ENCODE measurements at regions not wholly inside any gene's neighbourhood (a gene's known extent, or its start where the extent isn't known, plus 50 kb on each side); places are given as distances from the start of the nearest gene placed in this dataset.

GRCh38 chr5:89936576-89936975 is 473.0 kb downstream of the CETN3 start:
- TF ChIP-seq, protein P1, sequence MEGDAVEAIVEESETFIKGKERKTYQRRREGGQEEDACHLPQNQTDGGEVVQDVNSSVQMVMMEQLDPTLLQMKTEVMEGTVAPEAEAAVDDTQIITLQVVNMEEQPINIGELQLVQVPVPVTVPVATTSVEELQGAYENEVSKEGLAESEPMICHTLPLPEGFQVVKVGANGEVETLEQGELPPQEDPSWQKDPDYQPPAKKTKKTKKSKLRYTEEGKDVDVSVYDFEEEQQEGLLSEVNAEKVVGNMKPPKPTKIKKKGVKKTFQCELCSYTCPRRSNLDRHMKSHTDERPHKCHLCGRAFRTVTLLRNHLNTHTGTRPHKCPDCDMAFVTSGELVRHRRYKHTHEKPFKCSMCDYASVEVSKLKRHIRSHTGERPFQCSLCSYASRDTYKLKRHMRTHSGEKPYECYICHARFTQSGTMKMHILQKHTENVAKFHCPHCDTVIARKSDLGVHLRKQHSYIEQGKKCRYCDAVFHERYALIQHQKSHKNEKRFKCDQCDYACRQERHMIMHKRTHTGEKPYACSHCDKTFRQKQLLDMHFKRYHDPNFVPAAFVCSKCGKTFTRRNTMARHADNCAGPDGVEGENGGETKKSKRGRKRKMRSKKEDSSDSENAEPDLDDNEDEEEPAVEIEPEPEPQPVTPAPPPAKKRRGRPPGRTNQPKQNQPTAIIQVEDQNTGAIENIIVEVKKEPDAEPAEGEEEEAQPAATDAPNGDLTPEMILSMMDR (IDR thresholded peaks at IDR 0.05; ENCODE audit: low read depth, low read length): no peak
- H3K4me3 ChIP-seq (ENCODE audit: low read depth, low read length): no peak overlapping the region

DNA sequence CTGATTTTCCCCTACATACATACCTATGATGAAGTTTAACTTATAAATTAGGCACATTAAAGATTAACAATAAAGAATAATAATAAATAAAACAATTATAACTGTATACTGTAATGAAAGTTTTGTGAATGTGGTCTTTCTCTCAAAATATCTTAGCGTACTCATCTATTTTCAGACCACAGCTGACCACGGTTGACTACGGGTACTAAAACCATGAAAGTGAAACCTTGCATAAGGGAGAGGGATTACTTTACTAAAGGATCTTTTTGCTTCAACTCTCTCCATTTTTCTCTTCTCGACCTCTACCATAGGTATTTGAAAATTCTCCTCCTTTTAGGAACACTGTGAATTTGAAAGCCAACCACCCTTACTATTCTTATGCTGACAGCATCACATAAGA is 475.5 kb downstream of the CETN3 start:
- H3K4me3 ChIP-seq (ENCODE audit: low read depth, low read length): no peak overlapping the region
- TF ChIP-seq, protein P1 (IDR thresholded peaks at IDR 0.05; ENCODE audit: low read depth, low read length): no peak

GRCh38 chr5:89932771-89933181 is 476.8 kb downstream of the CETN3 start:
- TF ChIP-seq, protein P1 (IDR thresholded peaks at IDR 0.05; ENCODE audit: low read depth, low read length): no peak
- H3K4me3 ChIP-seq (ENCODE audit: low read depth, low read length): no peak overlapping the region

DNA sequence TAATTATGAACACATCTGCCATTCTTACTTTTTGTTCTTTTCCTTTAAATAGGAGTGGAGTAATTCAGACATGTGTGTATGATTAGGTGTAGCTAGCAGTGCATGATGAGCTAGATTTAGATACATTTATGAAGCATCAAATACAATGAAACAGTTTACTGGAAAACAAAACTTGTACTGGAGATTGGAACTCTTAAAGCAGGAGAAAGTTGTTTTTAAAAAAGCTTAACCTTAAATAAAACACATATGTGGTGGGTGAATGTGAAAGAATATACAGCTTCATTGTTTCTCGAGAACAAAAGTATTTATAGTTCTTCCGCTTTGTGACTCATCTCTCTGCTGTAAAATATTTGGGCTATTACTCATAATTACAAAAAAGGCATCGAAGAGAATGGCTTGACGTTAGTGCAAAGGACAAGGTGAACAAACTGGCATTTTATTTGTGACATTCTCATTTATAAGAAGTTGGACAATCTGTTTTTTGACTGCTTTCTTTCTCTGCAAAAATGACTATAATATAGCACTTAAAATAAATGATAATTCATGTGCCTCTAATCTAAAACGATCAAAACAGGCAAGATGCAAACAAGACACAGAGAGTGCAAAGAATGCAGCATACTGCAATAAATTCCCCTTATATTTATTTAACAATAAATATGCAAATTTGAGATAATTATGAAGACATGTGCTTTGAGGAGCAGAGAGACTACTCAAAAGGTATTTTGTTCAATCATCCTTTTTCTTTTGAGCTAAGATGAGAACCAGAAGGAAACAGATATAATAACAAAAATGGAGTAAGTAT is 478.8 kb downstream of the CETN3 start:
- H3K4me3 ChIP-seq (ENCODE audit: low read depth, low read length): no peak overlapping the region
- TF ChIP-seq, protein P1 (IDR thresholded peaks at IDR 0.05; ENCODE audit: low read depth, low read length): no peak

DNA sequence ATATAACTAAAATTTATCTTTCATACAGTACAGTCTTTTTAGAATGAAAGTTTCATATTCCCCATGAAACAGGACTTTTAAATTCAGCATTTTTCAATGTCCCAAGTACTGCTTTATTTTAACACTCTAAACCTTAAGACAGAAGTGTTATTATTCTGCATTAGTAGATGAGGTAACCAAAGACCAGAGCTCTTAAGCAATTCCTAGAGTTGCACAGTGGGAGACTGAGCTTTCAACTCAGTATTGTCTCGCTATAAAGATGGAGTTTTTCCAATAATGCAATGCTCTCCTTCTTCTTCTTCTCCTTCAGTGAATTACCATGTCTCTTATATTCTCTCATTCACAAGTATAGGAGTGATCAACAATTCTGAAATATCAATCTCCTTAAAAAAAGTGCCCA is 479.7 kb downstream of the CETN3 start:
- TF ChIP-seq, protein P1 (IDR thresholded peaks at IDR 0.05; ENCODE audit: low read depth, low read length): no peak
- H3K4me3 ChIP-seq (ENCODE audit: low read depth, low read length): no peak overlapping the region

- TF ChIP-seq, protein P1 (IDR thresholded peaks at IDR 0.05; ENCODE audit: low read depth, low read length): no peak
- no peak overlapping the region for H3K4me3 ChIP-seq (ENCODE audit: low read depth, low read length)
Observed at GRCh38 chr5:89929173-89929572, 480.4 kb downstream of the CETN3 start.

DNA sequence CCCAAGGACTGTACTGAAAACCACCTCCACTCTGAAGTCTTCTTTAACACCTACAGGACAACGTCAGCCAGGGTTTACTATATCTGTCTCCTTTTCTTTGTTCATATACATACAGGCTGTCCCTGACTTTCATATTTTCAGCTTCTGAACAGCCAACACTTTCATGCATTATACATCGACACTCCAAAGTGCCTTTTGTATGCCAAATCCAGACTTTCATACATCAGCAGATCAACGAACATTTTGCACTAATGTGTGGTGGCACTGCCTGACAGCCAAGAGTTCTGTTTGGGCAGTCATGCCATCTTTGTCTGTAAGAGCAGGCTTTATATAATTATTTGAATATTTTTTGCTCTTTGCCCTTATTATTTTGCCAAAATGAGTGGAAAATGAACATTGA is 487.4 kb downstream of the CETN3 start:
- TF ChIP-seq, protein P1 (IDR thresholded peaks at IDR 0.05; ENCODE audit: low read depth, low read length): no peak
- H3K4me3 ChIP-seq (ENCODE audit: low read depth, low read length): no peak overlapping the region

Data from WI38 (cell line).